RPMI8226 (cell line): ENCODE measurements at regions not wholly inside any gene's neighbourhood (a gene's known extent, or its start where the extent isn't known, plus 50 kb on each side); places are given as distances from the start of the nearest gene placed in this dataset.
"Not testable (repeated sequence)": the region's sequence is repeated elsewhere in the genome, so short reads cannot be mapped to it uniquely, and the experiment has no call there.

ENCODE experiments used
- DNase-seq: peaks from one replicate; pipeline ENCODE4 v3.0.0-alpha.2; 2015

DNA sequence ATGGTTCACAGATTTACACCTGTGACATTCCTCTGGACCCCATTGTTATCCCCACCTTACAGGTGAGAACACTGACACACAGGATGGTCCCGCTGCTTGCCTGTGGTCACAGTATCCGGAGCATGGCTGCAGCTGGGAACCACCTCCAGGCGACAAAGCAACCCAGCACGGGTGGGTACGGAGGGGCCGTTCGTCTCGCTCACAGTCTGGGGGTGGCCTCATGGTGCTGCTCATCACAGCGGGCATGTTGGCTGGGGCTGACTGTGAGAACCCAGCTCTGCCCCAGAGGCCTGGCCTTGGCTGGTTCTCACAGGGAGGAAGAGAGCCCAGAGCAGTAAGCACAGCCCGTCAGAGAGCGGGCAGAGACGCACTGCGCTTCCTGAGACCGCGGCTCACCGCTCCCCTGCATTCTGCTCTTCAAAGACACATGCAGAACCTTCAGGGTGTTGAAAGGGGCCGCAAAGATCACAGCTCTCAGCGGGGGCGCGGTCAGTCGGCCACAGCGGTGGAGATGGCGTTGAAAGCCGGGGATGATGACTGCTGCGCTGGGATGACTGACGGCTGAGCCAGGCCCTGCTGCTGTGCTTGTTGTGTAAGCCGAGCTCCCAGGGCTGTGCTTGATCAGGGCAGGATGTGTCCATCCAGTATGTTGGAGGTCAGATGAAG is 423.0 kb downstream of the BRD1 start:
- no peak for DNase-seq

DNA sequence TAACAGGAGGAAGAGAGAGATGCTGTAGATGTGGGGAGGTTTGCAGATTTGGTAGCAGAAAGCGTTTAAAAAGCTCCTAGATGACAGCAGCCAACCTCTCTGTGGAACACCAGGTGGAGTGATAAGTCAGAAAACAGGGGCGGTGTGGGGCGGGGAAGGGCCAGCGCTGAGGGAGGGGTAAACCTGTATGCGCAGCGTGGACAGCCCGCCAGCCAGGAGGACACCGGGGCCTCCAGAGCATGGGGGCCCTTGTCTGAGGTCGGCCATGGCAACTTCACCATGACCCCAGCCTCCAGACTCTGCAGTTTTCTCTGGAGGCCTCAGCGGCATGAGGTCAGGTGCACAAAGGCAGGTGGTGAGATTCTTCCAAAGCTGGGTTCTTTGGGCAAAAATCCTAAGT is 423.7 kb downstream of the BRD1 start:
- DNase-seq: no peak

DNA sequence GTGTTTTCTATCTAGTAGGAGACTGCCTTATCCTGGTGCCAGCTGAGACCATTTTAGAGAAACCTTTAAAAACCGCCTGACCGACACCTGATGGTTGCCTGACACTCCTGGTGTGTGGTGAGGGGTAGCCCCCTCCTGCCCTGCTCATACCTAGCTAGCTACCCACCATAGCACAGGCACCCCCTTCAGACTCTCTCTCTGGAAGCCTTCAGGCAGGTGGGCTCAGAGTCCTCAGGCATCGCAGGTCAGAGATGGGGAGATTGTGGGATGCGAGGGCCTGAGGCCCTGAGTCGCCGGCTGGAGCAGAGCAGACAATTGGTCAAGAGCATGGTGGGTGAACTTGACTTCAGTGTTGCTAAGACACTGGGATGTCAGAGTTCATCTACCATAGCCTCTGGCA is 424.6 kb downstream of the BRD1 start:
- no peak for DNase-seq

DNA sequence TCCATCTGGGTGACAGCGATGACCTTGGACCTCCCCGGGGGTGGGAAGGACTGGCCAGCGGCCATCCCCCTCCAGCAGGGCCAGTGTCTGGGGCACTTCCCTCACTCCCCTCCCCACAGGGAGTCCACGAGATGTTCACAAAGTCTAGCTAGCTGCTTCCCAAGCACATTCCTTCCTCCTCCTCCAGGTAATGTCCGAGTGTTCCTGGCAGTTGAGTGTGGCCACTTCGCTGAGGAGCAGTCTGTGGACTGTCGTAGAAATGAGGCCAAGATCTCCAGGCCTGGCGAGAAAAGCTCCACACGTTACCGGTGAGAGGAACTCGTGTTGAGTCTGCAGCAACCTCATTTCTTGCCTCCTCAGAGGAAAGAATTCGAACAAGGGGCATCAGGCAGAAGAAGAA is 425.5 kb downstream of the BRD1 start:
- no peak for DNase-seq

DNA sequence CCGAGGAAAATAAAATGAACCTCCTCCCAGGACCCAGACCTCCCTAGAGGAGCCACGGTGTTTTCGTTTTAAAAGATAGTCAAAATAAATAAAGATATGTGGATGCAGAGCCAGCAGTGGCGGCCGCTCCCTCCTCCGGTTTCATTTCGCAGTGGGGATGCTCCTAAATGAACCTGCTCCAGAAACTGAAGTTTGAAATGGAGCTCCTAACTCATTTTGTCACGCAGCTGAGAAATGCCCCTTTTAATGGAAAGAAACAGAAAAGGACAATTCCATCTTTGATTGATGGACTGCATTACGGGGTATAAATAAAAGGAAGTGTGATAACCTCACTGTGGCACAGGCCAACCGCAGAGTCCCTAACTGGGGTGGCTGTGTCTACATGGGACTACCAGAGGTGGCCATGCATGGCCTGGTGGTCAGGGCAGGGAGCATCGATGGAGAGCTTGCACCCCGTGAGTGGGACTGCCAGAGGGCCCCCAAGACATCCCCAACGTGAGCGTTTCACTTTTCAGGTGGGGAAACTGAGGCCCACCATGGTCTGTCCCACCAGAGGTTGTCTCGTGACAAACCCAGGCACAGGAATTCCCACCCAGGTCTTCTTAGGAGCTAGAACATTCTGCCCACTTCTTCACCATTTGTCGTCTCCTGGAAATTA is 426.6 kb downstream of the BRD1 start:
- no peak for DNase-seq

GRCh38 chr22:49400136-49400940 is 427.3 kb downstream of the BRD1 start:
- DNase-seq: no peak

- no peak for DNase-seq
These were observed 429.0 kb downstream of the BRD1 start for GRCh38 chr22:49398646-49399045.

DNA sequence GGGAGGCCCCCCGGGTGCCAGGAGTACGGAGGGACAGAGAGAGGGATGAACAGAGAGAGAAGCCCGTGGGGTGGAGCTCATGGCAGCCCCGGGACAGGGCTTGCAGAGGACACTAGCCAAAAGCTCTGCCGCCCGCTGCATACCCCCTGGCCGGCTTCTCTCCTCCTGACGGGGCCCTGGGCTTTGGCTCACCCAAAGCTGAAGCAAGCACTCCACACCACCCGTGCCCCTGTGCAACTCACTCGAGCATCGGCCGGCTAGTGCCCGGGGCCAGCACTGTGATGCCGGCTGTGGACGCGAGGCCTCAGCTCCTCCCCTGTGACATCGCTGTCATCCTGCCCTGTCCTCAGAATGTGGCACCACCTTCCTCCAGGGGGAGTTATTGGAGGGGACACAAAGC is 429.6 kb downstream of the BRD1 start:
- no peak for DNase-seq

DNA sequence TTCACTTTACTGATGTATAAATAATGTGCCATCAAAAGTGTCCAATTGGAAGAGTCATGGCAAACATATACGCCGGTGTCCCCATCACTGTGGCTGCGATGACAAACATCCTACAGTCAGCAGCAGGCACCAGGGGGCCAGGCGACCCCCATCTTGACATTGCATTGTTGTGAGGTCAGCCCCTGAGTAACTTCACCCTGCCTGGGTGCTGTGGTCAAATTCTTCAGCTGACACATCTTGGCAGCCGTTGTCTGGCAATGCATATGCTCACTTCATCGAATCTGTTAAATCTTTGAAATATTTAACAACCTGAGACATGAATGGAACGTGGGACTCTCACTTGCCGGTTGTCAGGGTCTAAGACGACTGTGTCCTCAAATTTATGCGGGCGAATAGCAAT is 430.9 kb downstream of the BRD1 start:
- no peak for DNase-seq

GRCh38 chr22:49395617-49396016 is 432.1 kb downstream of the BRD1 start:
- DNase-seq: no peak

DNA sequence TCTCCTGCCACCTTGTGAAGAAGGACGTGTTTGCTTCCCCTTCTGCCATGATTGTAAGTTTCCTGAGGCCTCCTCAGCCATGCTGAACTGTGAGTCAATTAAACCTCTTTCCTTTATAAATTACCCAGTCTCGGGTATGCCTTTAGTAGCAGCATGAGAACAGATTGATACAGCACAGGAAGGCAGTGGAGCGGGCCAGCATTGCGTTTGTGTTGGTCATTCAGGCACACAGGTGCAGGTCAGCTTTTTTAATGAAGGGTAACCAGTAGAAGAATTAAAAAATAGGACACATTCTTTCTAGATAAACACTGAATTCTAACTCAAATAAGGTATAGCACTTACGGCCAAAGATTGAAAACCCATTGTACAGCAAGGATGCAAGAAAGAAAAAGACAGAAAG is 432.6 kb downstream of the BRD1 start:
- DNase-seq: not testable (repeated sequence)

DNA sequence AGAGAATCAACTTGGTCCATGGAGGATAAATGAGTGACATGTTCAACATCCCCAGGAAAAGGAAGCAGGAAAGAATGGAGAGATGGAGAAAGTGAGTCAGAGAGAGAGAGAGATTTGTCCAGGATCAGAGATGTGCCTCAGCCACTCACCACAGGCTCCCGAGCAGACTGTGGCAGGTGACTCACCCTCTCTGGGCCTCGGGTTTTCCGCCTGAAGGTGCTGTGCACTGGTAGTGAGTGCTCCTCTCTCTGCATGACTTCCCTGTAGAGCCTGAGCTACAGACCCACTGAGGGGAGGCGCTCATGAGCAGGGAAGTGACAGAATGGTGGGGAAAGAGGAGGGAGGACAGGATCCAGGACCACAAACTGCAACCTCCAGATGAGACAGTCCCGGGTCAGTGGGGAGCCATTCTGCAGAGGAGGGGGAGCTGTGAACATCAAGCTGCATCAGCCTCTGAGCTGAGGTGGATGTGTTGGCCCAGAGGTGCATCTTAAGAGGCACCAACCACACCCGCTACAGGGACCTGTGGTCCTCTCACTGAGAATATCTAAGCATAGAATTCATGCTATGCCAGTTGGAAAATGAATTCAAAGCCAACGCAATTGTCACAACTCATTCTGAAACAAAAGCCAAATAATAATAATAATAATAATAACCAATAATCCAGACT is 433.4 kb downstream of the BRD1 start:
- DNase-seq: no peak

DNA sequence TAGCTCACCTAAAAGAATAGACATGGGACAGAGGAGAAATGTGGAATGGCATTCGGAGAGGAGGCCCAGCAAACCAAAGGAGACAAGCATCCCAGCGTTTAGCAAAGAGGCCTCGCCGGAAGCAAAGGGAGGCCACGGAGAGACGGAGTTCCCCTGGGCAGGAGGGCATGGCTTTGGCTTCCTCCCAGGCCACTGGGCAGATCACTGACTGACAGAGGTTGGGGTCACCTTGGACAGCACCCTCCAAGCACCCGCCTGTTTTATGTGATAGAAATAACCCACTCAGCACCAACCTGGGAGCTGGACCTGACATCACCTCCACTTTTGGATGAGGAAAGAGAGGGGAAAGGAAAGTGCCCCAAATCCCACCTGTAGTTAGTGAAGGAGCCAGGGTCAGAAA is 434.1 kb downstream of the BRD1 start:
- no peak for DNase-seq

DNA sequence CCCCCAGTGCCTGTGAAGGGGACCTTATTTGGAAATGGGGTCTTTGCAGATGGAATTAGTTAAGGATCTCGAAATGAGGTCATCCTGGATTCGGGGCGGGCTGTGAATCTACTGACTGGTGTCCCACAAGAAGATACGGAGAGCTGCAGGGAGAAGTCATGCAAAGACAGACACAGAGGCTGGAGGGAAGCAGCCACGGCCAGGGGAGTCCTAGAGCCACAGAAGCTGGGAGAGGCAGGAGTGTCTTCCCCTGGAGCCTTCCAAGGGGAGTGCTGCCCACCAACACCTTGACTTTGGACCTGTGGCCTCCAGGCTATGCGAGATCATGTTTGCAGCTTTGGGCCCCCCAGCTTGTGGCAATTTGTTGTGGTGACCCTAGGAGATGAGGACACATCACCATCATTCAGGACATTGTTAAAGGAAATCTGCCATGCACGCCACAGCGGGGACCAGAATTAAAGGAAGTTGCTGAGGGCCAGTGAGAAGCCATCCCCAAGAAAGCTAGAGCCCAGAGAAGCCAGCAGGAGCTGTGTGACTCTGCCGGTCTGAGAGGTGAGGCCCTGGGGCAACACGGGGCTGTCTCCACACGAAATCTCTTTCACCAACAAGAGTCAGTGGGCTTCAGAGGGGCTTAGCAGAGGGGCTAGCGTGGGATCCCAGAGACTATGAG is 434.7 kb downstream of the BRD1 start:
- no peak for DNase-seq

- DNase-seq: no peak
These were observed 435.4 kb downstream of the BRD1 start for GRCh38 chr22:49392247-49392646.

GRCh38 chr22:49391436-49391835 is 436.2 kb downstream of the BRD1 start:
- DNase-seq: no peak

DNA sequence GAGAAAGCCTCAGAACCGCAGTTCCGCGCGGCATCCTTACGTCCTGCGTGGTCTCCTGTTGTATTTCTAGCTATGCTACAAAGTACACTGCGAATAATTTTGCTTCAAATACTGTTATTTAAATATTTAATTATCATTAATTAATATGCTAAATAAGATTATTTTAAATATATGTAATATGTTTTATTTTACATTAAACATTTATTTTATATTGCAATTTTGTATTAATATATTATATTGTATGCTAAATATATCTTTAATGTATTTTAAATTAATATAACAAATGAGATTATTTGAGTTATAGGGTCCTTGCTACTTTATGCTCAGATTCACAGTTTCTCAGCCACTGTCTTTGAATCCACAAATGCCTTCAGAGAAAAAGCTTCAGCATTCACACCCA is 436.7 kb downstream of the BRD1 start:
- DNase-seq: no peak

DNA sequence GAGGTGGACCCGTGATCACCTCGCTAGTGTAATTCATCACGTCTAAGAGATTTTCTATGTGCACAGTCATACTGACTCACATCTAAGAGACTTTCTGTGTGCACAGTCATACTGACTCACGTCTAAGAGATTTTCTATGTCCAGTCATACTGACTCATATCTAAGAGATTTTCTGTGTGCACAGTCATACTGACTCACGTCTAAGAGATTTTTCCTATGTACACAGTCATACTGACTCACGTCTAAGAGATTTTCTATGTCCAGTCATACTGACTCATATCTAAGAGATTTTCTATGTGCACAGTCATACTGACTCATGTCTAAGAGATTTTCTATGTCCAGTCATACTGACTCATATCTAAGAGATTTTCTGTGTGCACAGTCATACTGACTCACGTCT is 443.8 kb downstream of the BRD1 start:
- not testable (repeated sequence) for DNase-seq

- no peak for DNase-seq
These were observed 445.3 kb downstream of the BRD1 start for GRCh38 chr22:49382451-49382735.

- no peak for DNase-seq
These were observed 445.9 kb downstream of the BRD1 start for GRCh38 chr22:49381595-49382450.

GRCh38 chr22:49380828-49381114 is 446.9 kb downstream of the BRD1 start:
- DNase-seq: no peak

DNA sequence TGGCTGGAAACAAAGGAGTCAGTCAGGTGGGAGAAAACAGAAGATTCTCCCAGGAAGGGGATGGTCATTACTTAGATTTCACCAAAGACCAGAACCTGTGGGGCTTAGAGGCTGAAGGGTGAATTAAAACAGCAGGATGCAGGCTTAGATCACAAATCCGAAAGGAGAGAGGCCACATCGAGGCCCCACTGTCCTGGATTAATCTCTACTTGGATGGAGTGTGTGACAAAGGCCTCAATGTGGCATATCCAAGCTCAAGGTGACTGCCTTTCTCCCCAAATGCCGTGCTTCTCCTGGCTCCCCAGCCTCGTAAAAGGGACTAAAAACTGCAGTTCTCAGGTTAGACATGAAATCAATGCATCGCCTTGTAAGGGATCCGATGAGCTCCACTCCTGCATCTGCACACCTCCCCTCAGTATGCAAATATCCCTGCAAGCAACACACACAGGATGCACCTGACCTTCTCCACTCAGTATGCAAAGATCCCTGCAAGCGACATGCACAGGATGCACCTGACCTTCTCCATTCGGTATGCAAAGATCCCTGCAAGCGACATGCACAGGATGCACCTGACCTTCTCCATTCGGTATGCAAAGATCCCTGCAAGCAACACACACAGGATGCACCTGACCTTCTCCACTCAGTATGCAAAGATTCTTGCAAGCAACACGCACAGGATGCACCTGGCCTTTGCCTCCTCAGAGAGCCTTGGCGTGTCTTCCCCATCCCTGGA is 447.4 kb downstream of the BRD1 start:
- DNase-seq: peak; percentile 88
